Mesodermal cell (in vitro differentiated cells): ENCODE measurements at regions not wholly inside any gene's neighbourhood (a gene's known extent, or its start where the extent isn't known, plus 50 kb on each side); places are given as distances from the start of the nearest gene placed in this dataset.

ENCODE experiments used
- H3K27ac ChIP-seq: 2 replicates; pipeline ENCODE4 v1.7.0; 2013; ENCODE audit warnings: mild to moderate bottlenecking, low read depth, low read length, moderate library complexity; ENCODE audit not compliant: severe bottlenecking
- H3K36me3 ChIP-seq: 2 replicates; pipeline ENCODE4 v1.7.1; 2013; ENCODE audit warnings: mild to moderate bottlenecking, low read length, moderate library complexity; ENCODE audit not compliant: control insufficient read depth, insufficient read depth
- H3K4me1 ChIP-seq: one replicate; pipeline ENCODE4 v1.7.1; 2013; ENCODE audit warnings: mild to moderate bottlenecking, low read length; ENCODE audit not compliant: insufficient read depth, control insufficient read depth, poor library complexity, severe bottlenecking
- H3K4me3 ChIP-seq: 2 replicates; pipeline ENCODE4 v1.7.0; 2013; ENCODE audit warnings: low read length, control low read depth, mild to moderate bottlenecking; ENCODE audit not compliant: insufficient read depth, poor library complexity, severe bottlenecking; ENCODE audit errors: extremely low read depth
- H3K9me3 ChIP-seq: 2 replicates; pipeline ENCODE4 v1.7.1; 2013; ENCODE audit warnings: mild to moderate bottlenecking, low read length, moderate library complexity; ENCODE audit not compliant: control insufficient read depth
- WGBS, 2 experiments: methylation state at CpG; one replicate each; pipeline ENCODE4 v1.1.5; 2013; ENCODE audit warnings: missing lambda C conversion rate in 2 of 2; ENCODE audit not compliant: insufficient coverage in 2 of 2; 5-methylcytosine and 5-hydroxymethylcytosine counted together

DNA sequence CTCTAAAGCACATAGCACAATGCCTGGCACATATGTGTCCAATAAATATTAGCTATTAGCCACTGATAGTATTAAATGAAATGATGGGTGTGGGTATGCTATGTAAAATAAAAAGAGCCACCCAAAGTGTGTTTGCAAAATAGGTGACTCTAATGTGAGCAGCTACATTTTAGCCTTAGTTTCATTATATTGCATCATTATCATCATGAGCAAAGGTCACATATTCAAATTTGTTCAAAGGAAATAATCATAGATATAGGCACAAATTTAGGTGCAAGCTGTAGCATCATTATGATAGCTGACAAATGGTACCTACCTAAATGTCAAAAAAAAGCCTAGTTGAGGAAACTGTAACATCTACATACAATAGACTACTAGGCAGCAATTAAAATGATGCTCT is 373.9 kb upstream of the FGF13 start:
- no peaks in the 10 kb centered on the region for H3K36me3 ChIP-seq
- no peaks in the 10 kb centered on the region for H3K4me1 ChIP-seq
- no peak overlapping the region for H3K4me3 ChIP-seq
- no peak overlapping the region for H3K27ac ChIP-seq
- H3K9me3 ChIP-seq: no peaks in the 10 kb centered on the region

DNA sequence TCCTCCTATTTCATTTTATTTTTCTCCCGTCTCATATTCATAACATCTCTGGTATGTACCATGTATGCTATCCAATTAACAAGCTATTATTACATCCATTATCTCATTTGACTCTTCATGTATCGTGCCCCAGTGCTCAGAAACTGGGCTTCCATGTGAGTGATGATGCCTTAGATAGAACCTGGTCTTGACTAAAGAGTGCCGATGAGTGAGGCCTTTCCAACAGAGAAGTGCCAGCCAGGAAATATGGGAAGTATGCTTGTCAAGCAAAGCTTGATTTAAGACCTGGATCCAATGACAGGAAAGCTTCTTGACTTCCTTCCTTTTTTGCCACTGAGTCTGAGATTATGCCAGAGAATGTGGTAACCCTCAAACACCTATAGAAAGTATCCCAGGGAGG is 371.7 kb upstream of the FGF13 start:
- no peaks in the 10 kb centered on the region for H3K9me3 ChIP-seq
- H3K4me3 ChIP-seq: no peak overlapping the region
- no peak overlapping the region for H3K27ac ChIP-seq
- H3K4me1 ChIP-seq: no peaks in the 10 kb centered on the region
- no peaks in the 10 kb centered on the region for H3K36me3 ChIP-seq
- WGBS, 2 experiments: 93 to 100% methylated on average over 1 to 2 of the region's 3 CpGs

DNA sequence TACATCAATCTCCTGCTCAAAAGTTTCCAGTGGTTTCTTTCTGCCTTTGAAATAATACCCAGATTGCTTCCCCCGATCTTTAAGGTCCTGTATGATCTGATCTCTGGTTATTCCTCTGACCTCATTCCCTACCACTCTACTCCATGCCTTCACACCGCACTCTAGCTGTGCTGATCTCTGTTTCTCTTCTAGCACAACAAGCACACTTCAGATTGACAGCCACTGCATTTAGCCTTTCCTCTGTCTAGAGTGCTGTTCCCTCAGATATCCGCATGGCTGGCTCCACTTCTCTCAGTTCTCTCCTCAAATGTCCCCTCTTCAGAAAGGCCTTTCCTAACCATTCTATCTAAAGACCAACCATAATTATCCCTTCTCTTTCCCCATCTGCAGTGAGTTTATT is 370.4 kb upstream of the FGF13 start:
- WGBS, 2 experiments: 93 to 96% methylated on average over 2 of the region's 3 CpGs
- Histone ChIP-seq H3K4me1 (no peaks in the 10 kb centered on the region), H3K27ac (no peak overlapping the region), H3K9me3 (no peaks in the 10 kb centered on the region), H3K36me3 (no peaks in the 10 kb centered on the region), H3K4me3 (no peak overlapping the region)

DNA sequence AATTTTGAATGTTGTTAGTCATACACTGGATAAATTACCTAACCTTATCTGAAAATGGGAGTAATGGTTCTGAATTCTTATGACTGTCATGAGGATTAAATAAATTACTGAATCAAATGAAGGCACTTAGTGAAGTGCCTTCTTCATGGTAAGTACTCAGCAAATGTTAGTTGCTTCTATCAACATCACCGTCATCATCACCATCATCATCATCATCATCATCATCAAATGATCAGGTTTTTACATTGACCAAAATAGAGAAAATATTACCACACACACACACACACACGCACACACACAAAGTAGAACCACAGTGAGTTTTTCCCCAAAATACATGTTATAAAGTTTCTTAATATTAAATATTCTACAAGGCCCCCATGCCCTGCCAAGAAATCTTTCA is 368.3 kb upstream of the FGF13 start:
- no CpG with 5 or more reads among the region's 2 CpGs for WGBS, 2 experiments
- Histone ChIP-seq H3K9me3 (no peaks in the 10 kb centered on the region), H3K27ac (no peak overlapping the region), H3K4me3 (no peak overlapping the region), H3K4me1 (no peaks in the 10 kb centered on the region), H3K36me3 (no peaks in the 10 kb centered on the region)

DNA sequence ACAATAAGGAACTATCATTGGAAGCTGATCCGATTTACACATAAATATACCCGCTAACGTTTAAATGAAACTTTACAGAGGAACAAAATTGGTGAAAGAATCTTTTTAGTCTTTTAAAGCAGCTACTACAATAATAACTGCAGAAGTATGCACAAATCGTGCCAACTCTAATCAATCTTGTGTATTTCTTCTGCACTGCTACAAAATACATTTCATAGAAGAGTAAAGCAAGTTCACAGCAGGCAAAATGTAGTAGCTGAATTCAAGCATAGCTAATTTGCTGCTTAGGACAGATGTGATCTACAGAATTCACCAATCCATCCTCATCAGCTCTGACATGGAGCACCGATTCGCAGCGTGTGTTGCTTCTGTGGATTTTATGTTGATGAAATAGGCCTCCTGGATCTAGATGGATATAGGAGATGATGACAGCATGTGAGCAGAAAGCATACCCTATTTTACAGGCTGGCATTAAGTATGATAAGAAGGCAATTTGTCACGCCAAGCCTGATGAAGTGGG is 367.3 kb upstream of the FGF13 start:
- H3K27ac ChIP-seq: no peak overlapping the region

DNA sequence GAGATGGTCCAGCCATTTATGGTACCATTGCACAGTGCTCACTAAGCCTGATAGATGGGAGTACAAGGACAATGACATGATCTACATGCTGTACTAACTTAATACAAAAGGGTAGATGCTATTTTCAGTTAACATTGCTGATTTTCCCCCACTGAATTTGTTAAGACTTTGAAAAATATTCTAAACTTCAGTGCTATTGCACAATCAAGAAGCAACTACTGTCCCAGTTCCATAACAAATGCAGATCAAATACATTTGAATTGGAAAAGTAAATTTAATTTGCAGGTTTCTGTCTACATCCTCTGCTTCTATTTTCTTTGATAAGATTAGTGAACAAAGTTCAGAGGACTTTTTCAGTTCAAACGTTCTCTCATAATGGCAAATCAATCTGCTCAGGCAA is 366.8 kb upstream of the FGF13 start:
- Histone ChIP-seq H3K4me1 (no peaks in the 10 kb centered on the region), H3K36me3 (no peaks in the 10 kb centered on the region), H3K4me3 (no peak overlapping the region), H3K9me3 (no peaks in the 10 kb centered on the region), H3K27ac (no peak overlapping the region)
- WGBS, 2 experiments: no CpG with 5 or more reads among the region's 1 CpG

More for the DNA sequence above, 367.3 kb upstream of the FGF13 start:
- 80 to 100% methylated on average over 1 to 2 of the region's 8 CpGs for WGBS, 2 experiments
- no peaks in the 10 kb centered on the region for H3K4me1 ChIP-seq
- H3K9me3 ChIP-seq: no peaks in the 10 kb centered on the region
- H3K36me3 ChIP-seq: no peaks in the 10 kb centered on the region
- H3K4me3 ChIP-seq: no peak overlapping the region

DNA sequence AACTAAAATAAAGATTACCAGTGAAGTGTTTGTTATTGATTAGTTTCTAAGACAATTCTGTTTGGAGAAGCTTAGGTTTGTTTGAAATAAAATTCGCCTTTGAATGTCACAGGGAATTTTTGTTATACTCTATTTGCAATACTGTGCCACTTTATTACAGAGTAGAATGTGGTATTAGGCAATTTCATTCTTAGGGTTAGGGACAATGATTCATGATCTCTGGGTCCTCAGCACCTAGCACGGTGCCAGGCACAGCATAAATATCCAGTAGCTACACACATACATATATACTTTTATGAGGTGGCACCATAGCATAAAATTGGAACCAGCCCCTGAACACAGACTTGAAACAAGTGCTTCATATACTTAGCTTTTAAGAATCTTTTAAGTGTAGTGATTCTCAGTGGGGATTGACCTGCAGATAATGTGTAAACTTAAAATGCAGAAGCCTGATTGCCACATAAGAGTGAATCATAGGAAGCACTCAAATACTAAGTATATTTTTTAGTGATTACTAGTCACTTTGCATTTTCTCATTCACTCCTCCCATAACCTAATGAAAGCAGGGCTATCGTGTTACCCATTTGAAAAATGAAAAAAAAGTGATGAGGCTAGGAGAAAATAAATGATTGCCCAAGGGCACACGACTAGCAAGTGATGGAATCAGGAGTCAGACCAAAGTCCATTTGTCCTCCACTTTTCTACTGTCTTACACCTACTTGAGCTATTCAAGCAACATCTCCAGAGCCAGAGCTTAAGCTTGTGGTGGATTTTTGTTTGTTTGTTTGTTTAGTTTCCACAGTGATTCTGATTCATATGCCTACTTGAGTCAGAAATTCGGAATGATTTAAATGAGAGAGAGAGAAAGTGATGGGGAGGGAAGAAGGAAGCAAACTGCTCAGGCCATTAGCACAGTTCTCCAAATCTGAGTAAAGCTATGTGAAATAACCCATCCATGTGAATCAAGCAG is 366.0 kb upstream of the FGF13 start:
- no peaks in the 10 kb centered on the region for H3K36me3 ChIP-seq

DNA sequence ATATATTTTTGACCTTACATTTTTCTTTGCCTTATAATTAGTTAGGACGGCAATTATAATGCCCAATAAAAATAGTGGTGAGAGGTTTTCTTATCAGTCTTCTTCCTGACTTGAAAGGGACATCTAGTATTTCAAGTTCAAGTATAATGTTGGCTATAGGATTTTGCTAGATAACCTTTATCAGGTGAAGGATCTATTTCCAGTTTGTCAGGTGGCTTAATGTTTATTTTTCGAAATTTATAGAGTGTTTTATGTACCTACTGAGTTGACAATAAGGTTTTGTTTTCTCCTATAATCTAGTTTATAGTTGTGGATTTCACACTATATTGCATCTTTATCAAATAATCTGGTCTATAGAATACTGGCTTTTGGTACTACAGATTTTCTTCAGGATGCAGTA is 351.8 kb upstream of the FGF13 start:
- no peak overlapping the region for H3K4me3 ChIP-seq
- no peaks in the 10 kb centered on the region for H3K36me3 ChIP-seq
- no peaks in the 10 kb centered on the region for H3K9me3 ChIP-seq
- no peaks in the 10 kb centered on the region for H3K4me1 ChIP-seq
- no peak overlapping the region for H3K27ac ChIP-seq
- no CpG with 5 or more reads among the region's 2 CpGs for WGBS, 2 experiments

More for the DNA sequence above, 366.0 kb upstream of the FGF13 start:
- Histone ChIP-seq H3K4me3 (no peak overlapping the region), H3K9me3 (no peaks in the 10 kb centered on the region), H3K27ac (no peak overlapping the region), H3K4me1 (no peaks in the 10 kb centered on the region)
- no CpG with 5 or more reads among the region's 5 CpGs for WGBS, 2 experiments

DNA sequence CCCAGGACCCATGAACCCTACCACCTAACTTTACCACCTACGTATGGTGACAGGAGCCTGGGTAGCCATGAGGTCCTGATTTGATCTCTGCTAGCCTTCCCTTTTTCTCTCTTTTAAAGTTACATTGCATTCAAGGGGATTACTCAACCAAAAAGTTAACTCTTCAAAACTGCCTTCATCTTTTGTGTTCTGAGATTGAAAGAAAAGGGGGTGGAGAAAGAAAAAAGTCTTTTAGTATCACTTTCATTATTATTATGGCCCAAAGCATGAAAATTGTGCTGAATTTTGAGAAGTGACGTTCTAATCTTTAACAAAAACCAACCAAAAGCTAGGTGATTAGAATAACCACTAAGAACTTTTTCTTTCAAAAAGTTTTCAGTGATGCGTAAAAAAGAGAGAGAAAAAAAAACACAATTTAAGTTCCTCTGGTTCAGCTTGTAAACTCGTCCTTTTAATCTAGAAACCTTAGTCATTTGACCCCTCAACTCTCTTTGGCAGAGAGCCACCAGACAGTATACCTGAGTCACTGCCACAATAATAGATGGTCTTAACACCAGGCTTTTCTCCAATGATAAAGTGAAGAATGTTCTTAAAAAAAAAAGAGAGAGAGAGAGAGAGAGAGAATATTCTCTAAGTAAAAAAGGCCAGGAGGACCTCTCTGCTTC is 347.4 kb upstream of the FGF13 start:
- H3K4me1 ChIP-seq: no peaks in the 10 kb centered on the region
- no peaks in the 10 kb centered on the region for H3K9me3 ChIP-seq
- no peak overlapping the region for H3K4me3 ChIP-seq
- no CpG with 5 or more reads among the region's 4 CpGs for WGBS, 2 experiments
- no peaks in the 10 kb centered on the region for H3K36me3 ChIP-seq
- H3K27ac ChIP-seq: no peak overlapping the region

DNA sequence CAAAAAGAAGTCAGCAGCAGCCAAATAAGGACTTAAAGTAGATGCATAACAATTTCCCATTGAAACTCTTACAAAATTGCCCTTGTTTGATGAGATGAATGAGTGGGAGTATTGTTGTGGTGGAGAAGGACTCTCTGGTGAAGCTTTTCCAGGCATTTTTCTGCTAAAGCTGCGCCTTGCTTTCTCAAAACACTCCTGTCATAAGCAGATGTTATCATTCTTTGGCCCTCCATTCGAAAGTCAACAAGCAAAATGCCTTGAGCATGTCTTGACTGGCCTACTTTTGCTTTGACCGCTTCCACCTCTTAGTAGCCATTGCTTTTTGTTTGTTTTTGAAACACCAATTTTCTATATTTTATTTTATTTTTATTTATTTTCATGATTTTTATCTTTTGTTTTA is 340.9 kb upstream of the FGF13 start:
- WGBS, 2 experiments: 100% methylated on average over 1 of the region's 3 CpGs
- H3K4me1 ChIP-seq: no peaks in the 10 kb centered on the region

DNA sequence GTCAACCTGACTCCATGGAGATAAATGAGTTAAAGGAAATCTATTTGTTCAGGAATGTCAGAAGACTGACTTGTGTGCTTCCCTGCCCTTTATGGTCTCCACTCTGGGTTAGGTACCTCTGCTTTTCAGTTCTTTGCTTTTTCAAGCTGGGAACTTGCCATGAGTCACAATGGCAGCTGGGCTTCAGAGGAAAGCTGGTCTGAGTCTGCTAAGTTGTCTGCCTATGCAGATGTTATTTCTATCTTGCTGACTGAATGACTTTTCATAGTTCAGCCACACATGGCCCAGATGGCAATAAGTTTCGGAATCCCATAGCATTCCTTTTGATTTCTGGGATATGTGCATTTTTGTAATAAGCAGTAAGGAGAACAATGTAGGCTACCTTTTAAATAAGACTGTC is 337.9 kb upstream of the FGF13 start:
- WGBS, 2 experiments: no CpG with 5 or more reads among the region's 1 CpG
- H3K4me3 ChIP-seq: no peak overlapping the region
- no peaks in the 10 kb centered on the region for H3K4me1 ChIP-seq
- no peaks in the 10 kb centered on the region for H3K36me3 ChIP-seq
- H3K27ac ChIP-seq: no peak overlapping the region
- peaks cover 3% of the 10 kb centered on the region for H3K9me3 ChIP-seq

More for the DNA sequence above, 340.9 kb upstream of the FGF13 start:
- Histone ChIP-seq H3K9me3 (no peaks in the 10 kb centered on the region), H3K4me3 (no peak overlapping the region), H3K36me3 (no peaks in the 10 kb centered on the region), H3K27ac (no peak overlapping the region)
